ENCODE measurements at regions not wholly inside any gene's neighbourhood (a gene's known extent, or its start where the extent isn't known, plus 50 kb on each side); places are given as distances from the start of the nearest gene placed in this dataset.
"Not testable (repeated sequence)": the region's sequence is repeated elsewhere in the genome, so short reads cannot be mapped to it uniquely, and the experiment has no call there.

DNA sequence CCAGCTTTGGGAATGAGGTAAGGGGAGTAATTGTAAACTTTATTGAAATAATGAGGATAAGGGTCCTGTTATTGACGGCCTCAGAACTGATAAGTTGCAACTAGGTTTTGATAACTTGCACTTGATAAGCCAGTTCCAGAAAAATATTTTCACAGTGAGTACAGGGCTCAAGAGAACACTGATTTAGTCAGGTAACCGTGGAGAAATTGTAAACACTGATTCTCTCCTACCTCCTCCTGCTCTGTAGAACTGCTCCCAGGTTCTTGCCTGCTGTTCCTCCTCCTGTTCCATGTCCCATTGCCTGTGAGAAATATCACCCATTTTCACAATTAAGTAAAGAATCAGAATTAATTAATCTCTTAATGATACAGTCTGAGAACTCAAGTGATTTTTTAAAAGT is 55.0 kb upstream of the CXXC4 start:
- no peak for DNase-seq

- DNase-seq: no peak
These were observed 64.8 kb upstream of the CXXC4 start for GRCh38 chr4:104559502-104559901.

- no peak for DNase-seq
These were observed 76.6 kb upstream of the CXXC4 start for GRCh38 chr4:104571341-104571740.

GRCh38 chr4:104574371-104574770 is 79.7 kb upstream of the CXXC4 start:
- DNase-seq: no peak

DNA sequence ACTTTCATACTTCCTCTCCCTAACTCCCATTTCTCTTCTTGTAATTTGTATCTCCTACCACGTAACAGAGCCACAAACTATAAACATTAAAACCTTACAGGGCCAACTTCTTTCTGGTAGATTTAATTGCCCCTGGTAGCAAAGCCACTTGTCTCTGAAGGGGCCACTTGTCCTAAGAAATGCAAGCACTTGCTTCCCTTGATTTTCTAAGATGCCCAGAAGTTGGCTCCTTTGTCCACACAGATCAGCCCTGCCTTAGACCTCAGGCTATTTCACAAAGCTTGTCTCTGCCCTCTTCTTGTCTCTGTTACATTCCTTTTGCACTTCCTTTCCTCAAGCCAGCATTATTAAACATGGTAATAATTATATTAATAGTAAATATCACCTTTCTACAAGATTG is 80.6 kb upstream of the CXXC4 start:
- DNase-seq: no peak

DNA sequence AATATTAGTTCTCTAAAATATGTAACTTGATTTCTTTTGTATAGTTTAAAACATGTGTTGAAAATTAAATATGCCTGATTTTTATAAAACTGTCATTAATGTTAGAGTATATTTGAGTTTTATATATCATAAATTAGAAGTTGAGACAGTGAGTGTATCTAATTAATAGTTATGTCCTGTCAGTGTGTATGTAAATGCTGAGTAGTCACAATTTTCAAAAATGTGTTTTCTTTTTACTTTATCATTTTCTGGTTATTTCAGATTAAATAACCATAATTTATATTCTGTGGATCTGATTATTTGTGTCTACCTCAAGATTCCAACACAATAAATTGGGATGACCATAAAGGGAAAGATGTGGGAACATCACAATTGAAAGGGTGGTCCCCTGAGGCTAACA is 82.7 kb upstream of the CXXC4 start:
- no peak for DNase-seq

- not testable (repeated sequence) for DNase-seq
These were observed 86.8 kb upstream of the CXXC4 start for GRCh38 chr4:104581476-104581875.

DNA sequence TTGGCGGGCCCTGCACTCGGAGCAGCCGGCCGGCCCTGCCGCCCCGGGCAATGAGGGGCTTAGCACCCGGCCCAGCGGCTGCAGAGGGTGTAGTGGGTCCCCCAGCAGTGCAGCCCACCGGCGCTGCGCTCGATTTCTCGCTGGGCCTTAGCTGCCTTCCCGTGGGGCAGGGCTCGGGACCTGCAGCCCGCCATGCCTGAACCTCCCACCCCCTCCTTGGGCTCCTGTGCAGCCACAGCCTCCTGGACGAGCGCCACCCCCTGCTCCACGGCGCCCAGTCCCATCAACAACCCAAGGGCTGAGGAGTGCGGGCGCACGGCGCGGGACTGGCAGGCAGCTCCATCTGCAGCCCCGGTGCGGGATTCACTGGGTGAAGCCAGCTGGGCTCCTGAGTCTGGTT is 87.4 kb upstream of the CXXC4 start:
- DNase-seq: not testable (repeated sequence)

DNA sequence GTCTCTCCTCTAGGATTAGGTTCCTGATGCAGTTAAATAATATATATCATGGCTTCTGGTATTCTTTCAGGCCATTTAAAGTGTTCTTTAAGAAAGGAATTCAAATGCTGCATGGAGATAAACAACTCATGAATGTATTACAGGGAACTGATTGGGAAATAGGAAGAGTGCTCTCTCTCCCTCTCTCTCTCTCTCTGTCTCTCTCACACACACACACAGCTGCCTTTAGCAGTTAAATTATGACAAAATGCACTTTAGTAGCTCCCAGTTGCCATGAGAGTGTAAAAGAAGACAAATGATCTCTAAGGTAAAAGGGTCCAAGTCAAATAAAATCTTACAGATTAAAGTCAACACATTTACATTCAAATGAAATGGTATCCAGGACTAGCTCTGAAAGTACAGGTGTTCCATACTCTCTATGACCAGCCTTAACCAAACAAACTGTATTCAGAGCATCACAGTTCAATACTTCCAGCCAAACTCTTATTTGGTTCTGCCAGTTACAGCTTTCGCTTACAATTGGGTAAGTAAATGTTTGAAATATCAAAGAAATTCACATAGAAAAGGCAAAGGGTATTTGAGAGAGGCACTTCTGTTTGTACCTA is 94.7 kb upstream of the CXXC4 start:
- no peak for DNase-seq

GRCh38 chr4:104591510-104591911 is 96.8 kb upstream of the CXXC4 start:
- DNase-seq: no peak

DNA sequence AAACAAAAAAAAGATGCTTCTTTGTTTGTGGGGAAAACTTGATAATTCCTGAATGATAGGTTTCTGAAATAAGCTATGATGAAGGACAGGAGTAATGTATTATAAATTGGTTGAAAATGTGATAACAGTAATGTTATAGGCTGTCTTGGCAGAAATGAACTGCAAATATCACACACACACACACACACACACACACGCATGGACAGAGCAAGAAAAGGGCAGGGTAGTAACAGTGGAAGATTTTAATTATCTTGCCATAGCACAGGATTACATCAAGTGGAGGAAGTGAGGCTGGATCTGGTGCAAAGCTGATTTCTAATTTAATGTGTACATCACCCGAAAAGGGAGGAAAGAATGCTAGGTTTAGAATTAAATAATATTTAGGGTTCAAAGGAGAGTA is 97.5 kb upstream of the CXXC4 start:
- no peak for DNase-seq

GRCh38 chr4:104593019-104593418 is 98.3 kb upstream of the CXXC4 start:
- no peak for DNase-seq

DNA sequence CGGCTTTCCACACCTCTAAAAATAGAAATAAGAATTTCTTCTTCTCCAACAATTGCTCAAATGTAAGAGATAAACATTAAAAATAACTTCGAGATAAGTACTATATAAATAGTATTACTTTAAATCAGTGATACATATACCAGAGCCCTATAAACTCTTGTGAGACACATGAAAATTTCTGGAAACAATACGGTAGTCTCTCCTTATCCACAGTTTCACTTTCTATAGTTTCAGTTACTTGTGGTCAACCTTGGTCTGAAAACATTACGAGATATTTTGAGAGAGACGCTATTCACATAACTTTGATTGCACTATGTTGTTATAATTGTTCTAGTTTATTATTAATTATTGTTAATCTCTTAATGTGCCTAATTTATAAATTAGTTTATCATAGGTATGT is 101.5 kb upstream of the CXXC4 start:
- no peak for DNase-seq

DNA sequence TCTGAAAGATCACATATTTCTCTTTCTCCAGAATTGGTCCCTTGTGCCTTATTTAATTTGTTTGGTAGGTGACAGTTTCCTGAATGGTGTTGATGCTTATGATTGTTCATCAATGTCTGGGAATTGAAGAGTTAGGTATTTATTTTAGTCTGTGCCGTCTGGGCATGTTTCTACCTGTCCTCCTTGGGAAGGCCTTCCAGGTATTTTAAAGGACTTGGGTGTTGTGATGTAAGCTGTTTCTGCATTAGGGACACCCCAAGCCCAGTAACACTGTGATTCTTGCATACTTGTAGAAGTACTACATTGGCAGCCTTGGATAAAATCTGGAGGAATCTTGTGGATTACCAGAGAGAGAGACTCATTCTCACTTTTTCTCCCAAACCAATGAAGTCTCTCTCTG is 120.8 kb upstream of the CXXC4 start:
- no peak for DNase-seq

DNA sequence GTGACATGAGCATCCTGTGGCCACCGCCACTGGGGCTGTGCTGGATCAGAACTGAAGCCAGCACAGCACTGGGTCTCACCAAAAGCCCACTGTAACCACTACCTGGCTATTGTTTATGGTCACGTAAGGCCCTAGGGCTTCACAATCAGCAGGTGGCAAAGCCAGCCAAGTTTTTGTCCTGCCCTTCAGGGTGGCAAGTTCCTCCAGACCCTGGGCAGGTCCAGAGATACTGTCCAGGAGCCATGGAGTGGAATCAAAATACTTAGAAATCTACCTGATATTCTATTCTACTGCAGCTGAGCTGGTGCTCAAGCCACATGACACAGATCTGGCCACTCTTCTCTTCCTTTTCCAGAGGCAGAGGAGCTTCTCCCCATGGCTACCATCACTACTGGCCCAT is 121.2 kb upstream of the CXXC4 start:
- no peak for DNase-seq

GRCh38 chr4:104616401-104616820 is 121.7 kb upstream of the CXXC4 start:
- no peak for DNase-seq

DNA sequence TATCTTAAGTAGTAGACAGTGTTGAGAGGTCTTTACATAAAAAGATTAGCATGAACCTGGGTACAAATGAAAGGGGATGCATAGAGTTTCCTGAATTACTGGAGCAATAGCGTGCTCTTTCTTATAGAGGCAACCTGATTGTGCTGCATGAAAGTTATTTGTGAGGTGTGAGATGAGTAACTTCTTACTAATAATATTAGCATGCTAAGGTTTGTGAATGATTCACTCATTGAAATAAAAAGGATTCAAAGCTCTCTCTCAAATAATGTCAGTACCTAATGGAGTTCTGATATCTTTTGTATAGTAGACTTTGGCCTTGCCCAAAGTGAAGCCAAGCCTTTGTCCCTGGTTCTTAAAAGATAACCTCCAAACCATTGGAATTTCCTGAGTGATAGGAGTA is 131.0 kb upstream of the CXXC4 start:
- no peak for DNase-seq

DNA sequence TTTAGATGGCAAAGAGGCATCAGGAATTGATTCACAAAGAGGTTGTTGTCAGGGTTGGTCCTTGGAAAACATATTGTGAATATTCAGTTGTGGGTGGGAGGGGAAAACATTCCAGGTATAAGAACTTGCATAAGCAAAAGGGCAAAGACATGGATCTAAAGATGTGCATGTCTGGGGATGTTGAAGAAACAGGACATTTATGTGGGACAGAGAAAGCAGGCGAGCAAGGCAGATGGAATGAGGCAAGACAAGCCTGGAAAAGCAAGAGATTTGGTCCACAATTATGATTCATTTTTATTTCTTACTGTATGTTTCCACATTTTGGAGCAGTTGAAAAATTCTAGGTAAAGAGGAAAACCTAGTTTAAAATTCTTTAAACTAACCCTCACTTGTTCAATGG is 134.9 kb upstream of the CXXC4 start:
- DNase-seq: no peak

DNA sequence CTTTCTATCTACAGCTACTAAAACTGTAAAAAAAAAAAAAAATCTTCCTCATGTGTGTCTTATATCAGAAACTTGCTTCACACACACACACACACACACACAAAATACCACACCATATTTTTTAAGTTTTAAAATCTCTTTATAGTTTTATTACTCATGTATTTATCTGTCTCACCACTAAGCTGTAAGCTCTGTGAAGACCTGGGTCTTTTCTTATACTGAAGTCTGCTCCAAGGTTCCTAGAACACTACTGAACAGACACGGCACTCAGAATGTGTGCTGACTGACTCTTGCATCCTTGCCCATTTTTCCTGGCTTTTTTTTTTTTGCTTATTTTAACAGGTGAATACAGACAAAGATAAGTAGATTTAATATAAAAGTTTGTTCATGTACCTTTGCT is 135.6 kb upstream of the CXXC4 start:
- no peak for DNase-seq

DNA sequence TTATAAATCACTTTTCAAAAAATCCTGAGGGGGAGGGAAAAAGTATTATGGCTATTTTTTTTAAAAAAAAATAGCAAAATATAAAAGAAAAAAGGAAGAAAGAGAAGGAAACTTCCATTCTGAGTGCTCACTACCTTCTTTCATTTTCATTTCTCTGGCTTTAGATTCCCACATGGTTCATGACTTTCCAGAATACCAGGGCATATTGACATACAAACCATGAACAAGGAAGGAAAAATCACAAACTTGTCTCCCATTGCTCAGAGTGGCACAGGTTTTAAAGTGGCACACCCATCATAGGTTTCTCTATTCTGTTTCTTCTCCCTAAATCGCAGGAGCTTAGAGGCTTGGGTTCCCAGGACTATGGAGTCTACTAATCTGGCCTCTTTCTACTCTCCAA is 136.3 kb upstream of the CXXC4 start:
- DNase-seq: no peak

- DNase-seq: no peak
These were observed 146.7 kb upstream of the CXXC4 start for GRCh38 chr4:104641418-104641817.

- no peak for DNase-seq
These were observed 147.8 kb upstream of the CXXC4 start for GRCh38 chr4:104642521-104642920.

DNA sequence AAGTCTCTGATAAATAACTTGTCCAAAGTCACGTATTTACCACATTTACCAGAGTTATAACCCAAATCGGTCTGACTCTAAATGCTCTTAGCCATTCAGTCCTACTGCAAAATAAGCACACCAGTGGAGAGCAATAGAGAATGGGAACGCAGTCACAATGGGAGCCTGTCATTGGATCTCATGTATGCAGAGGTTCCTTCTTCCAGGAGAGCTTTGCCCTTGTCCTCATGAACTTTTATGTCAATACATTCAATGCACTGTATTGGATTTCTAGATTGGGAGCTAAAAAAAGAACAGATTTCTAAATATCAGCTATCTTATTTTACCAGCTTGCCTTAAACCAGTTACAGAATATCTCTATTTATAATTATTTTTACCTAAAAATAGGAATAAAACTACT is 149.1 kb upstream of the CXXC4 start:
- DNase-seq: no peak

- DNase-seq: no peak
These were observed 154.9 kb upstream of the CXXC4 start for GRCh38 chr4:104649631-104650030.

DNA sequence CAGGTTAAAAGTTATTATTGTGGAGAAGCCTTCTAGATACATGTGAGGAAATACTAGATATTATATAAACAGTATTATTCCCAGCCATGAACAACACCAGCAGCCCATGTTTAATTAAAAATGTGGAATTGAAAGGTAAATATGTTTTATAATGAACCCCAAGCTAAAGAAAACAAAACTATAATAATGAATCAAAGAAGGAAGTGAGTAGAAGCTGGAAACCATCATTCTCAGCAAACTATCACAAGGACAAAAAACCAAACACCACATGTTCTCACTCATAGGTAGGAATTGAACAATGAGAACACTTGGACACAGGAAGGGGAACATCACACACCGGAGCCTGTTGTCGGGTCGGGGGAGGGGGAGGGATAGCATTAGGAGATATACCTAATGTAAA is 167.6 kb upstream of the CXXC4 start:
- not testable (repeated sequence) for DNase-seq

DNA sequence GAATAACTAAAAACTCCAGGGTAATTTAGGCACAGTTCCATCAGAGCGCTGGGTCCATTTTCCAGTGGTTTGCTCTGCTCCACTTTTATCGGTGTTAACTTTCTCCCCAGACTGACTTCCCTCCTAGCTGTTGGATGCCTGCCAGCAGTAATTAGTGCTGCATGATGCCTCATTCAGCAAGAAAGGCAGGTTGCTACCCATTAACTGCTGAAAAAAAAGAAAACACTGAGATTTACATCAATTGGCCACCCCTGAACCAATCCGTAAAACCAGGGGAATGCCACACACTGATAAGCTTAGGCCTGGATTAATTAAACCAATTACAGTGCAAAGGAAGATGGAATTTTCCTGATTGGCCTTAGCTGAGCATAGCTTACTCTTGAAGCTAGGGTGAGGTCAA is 182.4 kb upstream of the CXXC4 start:
- no peak for DNase-seq

All from stimulated activated CD4-positive, alpha-beta T cell treated with anti-CD3 and anti-CD28 coated beads, Interleukin-15, amount 100 ng/mL, for 24 hours (primary cell).